ENCODE measurements at regions not wholly inside any gene's neighbourhood (a gene's known extent, or its start where the extent isn't known, plus 50 kb on each side); places are given as distances from the start of the nearest gene placed in this dataset.

DNA sequence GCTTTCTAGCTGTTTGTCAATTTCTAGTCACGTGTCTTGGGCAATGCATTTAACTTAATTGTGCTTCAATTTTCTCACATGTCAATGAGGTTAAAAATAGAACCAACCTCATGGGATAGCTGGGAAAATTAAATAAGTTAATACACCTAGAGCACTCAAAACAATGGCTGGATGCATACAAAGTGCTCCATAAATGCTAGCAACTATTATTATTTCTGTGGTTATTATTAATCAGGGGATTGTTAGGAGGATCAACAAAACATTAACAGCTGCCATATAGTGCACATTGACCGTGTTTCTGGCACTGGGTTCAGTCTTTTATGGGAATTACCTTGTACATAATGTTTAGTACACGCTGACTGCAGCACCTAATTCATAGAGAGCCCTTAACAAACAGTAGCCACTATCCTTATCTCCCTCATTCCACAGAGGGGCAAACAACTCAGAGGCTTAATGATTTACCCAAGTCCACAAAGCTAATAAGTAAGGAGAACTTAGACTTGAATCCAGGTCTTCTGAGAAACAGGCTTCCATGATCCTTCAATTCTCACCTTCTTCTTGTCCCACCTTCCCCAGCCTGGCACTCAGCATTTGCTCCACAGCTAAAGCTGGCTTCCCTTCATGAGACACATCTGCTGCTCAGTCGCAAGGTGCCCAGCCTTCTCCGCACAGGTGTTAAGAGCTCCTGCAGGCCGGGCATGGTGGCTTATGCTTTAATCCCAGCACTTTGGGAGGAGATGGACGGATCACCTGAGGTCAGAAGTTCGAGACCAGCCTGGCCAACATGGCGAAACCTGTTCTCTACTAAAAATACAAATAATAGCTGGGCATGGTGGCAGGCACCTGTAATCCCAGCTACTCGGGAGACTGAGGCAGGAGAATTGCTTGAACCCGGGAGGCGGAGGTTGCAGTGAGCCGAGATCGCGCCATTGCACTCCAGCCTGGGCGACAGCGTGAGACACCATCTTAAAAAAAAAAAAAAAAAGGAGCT is 137.4 kb upstream of the ABCA1 start:
- DNase-seq, result peak; percentile 66

DNA sequence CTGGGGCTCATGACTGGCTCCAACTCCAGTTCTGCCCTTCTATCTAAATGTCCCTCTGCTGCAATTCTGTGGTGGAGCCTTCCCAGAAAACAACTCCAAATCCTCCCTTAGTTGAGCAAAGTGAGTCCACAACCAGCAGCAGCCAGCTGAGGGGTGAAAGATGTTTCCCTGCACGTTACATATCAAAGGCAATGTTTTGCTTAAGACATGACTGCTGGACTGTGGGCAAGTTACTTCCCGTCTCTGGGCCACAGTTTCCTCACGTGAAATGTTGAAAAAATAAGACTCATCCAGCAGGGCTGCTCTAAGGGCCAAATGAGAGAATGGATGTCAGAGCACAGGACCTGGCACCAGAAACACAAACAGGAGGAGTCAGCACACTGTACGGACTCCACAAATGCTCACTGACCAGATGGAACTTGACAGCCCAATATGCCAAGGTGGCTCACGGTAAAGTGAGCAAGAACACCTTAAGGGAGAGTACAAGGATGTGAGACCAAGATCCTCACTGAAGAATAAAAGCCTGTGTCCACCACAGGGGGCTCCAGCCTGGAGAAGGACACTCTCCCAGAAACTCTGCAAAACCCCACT is 138.4 kb upstream of the ABCA1 start:
- no peak for DNase-seq

DNA sequence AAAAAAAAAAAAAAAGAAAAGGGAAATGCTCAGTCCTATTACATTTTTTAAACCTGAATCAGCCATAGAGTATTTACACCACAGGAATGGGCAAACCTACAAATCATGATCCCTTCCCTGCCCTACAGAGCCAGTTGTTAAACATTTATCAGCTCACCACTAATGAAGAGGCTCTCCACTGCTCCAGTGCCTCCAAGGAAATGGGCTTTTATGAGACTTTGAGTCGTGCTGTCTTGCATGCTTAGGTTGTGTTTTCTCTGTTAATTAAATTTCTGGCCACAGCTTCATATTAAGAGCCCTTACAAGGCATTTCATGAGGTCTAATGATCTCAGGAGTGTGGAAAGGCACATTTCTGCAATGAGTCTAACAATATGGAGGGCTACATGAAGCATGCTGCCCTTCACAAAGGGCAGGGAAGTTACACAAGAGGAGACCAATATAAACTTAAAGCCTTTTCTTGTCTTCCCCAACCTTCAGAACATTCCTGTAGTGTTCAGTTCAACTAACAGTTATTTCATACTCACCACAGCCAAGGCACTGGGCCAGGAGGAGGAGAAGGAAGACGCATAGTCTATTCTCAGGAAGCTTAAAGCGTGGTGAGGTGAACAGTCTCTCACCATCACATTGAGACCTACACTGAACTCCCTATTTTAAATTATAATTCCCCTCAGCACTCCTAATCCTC is 140.1 kb upstream of the ABCA1 start:
- DNase-seq, result no peak

DNA sequence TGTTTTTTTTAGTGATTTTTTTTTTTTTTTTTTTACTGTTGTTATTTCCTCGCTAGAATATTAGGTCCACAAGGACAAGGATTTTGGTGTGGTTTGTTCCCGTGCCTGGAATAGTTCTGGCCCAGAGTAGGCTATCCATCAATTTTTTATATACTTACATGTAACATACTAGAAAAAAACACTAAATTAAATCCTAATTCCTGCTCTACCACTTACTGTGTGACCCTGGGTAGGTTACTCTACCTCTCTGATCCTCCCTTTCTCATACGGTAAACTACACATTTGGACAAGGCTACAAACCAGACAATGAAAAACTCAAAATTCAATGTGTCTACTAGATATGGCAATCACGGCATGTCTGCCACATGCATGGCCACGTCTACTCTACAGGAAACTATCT is 141.3 kb upstream of the ABCA1 start:
- DNase-seq, result no peak

DNA sequence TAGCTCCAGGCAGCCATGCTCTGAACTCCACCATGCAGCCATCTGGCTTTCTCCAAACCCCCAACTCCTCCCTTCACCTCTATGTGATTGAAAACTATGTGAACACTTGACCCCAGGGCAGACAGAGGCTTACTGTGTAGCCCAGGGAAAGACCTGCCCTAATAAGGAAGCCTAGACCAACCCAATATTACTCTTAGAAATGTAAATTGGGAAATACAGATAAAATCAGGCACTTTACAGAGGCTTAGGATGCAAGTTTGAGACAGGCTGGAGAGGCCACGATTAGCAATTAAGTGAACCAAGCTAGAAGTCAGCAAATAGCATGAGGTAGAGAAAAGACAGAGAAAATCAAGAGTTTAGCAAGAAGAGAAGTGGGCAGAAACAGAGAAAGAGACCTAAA is 141.7 kb upstream of the ABCA1 start:
- no peak for DNase-seq

DNA sequence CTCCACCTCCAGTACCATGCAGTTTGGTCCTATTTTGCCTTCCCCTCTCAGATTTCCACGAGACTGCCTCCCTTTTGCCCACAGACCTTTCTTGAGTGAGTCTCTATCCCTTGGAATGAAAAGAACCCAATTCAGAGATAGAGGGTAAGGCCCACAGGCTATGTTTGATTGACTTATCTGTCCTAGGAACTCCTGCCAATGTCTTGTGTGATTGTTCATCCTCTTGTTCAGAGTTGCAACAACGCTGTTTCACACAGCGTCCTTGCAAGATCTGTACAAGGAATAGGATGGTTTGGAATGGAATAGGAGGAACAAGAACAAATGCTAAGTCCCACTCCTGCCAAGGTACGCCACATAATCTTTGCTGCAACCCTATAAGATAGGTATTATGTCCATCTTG is 142.2 kb upstream of the ABCA1 start:
- no peak for DNase-seq

DNA sequence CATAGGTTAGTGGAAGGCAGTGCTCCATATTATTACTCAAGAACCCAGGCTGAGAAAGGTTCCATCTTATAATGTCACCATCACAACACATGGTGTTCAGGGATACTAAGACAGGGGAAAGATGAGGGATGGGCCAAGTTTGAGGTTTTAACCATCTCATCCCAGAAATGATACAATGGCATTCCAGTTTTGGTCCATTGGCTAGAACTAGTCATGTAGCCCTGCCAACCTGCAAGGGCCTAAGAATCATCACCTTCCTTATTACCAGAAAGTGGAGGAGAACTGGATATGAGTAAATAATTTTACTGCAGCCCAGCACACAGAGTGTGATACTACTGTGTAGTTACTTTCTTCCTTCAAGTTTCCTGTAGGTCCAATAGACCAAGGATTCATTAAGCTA is 144.5 kb upstream of the ABCA1 start:
- DNase-seq, result no peak

DNA sequence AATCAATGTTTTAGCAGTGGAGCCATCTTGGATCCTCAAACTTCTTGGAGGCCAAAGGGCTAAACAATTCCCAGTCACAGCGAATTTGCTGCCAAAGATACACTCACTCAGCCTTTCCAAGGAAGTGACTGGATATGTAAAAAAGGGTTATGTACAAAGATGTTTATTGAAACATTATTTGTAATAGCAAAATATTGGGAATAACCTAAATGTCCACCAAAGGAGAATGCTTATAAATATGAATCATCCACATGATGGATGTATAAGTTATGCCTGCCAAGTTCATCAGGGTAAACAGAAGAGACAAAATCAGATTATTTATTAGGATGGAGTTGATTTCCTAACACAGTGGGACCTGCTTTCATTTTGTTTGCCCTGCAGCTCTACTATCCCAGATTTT is 145.2 kb upstream of the ABCA1 start:
- DNase-seq, result no peak

DNA sequence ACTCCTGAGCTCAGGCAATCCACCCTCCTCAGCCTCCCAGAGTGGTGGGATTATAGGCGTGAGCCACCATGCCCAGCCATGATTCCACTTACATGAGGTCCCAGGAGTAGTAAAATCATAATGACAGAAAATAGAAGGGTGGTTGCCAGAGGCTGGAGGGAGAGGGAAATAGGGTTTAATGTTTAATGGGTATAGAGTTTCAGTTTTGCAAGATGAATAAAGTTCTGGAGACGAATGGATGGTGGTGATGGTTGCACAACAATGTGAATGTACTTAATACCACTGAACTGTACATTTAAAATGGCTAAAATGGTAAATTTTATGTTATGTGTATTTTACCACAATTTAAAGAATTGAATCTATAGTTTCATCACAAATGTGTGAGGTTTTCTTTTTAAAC is 146.5 kb upstream of the ABCA1 start:
- DNase-seq, result no peak

DNA sequence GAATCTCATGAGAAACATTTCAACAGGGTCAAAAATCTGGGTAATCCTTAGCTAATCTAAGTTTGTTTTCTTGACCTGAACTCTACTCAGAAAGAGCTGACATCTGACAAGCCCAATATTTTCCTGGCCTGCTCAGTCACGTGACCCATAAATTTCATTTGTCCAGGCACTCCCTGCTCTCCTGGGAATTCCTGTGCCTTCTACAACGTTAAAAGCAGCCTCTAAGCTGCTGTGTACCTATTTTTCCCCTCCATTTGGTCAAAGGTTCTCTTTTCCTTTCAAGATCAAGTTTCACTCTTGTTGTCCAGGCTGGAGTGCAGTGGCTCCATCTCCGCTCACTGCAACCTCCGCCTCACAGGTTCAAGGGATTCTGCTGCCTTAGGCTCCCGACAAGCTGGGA is 148.8 kb upstream of the ABCA1 start:
- no peak for DNase-seq

DNA sequence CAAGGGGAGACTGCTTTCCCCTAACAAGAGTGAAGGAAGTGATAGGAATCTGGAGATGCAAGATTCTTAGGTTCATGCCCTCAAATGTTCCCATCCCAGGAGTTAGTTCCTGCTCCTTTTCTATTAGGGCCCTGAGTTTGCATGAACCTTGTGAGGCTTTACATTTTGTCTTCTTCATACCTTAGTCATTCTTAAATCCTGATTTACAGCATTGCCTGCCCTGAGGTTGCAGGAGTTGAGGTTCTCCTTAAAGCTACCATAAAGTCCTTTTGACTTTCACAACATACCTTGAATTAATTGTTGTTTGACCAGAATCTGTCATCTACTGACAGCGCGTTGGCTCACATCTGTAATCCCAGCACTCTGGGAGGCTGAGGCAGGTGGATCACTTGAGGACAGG is 151.5 kb upstream of the ABCA1 start:
- DNase-seq, result no peak

DNA sequence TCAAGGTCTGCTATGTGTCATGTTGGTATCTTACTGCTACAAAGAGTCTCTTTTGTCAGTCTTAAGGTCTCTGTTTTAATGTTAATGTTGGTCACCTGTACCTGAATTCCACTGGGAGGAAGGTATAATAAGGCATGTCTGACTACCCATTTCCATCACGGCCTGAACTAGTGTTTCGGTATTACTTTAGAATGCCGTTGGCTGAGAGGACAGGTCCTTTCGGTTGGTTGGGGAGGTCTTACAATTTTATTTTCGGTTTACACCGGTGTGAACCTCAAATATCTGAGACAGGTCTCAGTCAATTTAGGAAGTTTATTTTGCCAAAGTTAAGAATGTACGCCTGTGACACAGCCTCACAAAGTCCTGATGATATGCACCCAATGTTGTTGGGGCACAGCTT is 154.9 kb upstream of the ABCA1 start:
- DNase-seq, result no peak

DNA sequence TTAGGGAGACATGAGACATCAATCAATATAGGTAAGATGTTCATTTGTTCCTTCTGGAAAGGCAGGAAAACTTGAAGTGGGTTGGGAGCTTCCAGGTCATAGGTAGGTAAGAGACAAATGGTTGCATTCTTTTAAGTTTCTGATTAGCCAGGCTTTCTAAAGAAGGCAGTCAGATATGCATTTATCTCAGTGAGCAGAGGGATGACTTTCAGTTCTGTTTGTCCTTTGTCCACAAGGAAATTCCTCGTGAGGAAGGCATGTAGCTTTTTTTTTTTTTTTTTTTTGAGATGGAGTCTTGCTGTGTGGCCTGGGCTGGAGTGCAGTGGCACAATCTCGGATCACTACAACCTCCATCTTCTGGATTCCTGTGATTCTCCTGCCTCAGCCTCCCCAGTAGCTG is 155.3 kb upstream of the ABCA1 start:
- no peak for DNase-seq

DNA sequence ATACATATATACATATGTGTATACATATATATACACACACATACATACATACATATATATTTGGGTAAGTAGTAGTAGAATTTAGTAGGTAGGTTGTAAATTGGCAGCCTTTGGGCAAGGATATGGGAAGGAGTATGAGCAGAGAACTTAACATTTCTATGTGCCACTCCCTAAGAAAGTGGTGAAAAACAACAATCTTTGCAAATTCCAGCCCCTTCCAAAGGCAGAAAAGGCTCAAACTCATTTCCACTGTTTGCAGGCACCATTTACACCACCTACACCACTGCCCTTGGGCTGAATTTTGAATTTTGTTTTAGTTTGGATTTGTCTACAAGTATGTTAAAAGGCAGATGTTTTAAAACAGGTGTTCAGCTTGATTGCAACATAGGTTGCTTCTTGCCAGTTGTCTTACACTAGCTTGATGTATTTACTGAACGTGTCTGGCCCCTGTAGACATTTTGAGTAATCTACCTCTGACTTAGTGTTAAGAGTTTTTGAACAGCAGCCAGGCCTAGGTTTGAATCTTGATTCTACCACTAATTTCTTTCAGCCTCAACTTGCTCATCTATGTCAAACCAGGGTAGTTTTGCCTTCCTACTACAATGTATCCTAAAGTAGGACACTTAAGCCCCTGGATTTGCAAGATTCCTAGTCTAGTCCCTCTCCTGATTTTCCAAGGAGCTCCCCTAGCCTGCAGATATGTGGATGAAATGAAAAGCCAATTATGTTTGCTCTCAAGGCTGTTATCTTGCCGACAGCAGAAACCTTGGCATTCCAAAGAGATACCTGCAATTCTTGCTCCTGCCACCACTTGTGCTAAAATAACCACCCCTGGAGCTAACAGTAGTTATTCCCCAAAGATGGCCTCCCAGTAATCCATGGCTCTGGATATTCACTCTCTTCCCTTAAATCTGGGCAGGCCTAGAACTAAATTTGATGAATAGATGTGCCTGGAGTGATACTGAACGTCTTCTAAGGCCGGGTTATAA is 156.2 kb upstream of the SLC44A1 start:
- no peak for DNase-seq

DNA sequence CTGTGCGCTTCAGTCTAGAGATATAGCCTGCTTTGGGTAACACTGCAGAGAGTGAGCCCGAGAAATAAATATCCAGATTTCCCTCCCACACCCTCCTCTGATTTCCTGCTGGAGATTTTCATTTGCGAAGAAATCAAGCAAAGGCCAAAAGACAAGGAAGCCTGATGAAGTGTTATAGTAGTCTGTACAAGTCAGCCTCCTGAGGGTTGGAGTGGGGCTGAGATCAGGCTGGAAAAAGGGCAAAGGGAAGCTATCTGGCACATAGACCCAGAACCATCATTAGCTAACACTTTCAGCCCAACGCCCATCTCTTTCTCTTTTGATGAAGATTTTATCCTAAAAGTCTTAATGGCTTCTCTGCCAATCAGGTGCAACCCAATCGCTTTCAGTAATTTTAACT is 154.6 kb upstream of the SLC44A1 start:
- DNase-seq, result no peak

DNA sequence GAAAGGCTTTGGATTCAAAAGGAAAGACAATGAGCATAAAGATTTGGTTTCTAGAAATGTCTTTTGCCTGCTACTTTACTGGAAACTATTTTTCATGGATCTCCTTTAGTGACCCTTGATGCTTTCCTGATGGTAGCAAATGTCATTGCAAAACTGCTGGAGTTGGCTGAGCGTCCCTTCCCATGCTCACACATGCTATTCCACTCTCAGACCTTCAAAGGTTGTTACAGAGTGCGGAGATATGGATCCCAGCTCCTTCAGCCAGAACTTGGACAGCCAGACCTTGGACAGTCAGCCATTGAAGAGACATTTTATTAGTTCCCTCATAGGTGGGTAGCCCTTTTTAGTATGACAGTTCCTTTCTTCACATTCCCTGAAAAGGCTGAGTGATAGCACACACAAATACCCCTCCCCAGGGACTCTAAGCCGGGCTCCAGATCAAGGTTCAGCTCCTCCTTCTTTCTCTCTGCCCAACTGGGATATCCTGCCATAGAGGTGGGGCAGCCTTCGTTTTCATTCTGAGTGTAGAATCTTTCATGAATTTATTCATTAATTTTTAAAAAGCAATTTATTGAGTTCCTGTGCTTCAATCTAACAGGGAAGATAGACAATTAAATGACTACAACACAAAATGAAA is 153.3 kb upstream of the SLC44A1 start:
- DNase-seq, result no peak

DNA sequence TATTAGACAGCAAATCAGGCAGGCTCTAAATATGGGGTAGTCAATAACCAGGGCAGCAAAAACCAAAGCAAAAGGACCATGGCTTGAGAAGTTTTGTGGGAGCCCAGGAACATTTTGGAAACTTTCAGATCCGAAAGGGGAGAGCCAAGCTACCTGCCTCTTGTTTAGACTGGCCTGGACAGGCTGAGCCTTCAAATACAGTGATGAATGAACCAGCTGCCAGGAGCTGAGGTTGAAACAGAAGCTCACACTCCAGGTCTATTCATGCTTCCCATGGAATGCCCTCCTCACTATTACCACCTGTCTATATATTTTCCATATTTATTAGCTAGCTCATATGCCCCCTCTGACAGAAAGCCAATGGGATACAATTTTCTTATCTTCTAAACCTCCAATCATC is 150.8 kb upstream of the SLC44A1 start:
- no peak for DNase-seq

DNA sequence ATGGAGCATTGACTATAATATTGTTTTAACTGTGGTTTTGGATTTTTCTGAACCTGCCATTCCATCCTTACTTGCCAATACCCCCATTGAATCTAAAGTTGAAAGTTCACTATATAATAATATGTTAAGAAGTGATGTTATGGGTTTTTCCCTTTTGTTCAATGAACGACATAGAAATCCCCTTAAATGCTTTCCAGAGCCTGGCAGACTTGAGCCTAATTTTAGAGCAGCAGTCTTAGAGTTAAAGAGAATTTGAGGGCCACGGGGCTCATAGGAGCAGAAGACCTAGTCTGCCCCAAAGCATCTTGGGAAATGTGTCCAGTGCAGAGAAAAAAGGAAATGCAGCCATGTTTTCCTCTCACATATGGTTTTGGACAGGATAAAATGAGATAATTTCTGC is 146.1 kb upstream of the SLC44A1 start:
- no peak for DNase-seq

DNA sequence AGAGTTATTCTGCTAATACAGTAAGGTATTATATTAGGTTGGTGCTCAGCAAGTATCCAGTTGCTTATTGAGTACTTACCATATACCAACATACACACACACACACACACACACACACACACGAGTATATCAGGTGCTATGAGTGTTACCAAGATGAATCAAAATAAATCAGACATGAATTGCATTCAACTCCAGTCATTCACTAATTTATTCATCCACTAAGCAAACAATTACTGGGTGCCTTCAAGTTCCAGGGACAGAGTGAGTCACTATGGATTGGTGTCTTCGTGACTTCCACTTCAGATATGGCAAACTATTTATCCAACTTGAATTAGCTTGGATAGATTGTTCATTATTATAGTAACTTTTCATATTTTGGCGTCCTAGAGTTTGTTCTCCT is 140.7 kb upstream of the SLC44A1 start:
- peak; percentile 10 for DNase-seq

DNA sequence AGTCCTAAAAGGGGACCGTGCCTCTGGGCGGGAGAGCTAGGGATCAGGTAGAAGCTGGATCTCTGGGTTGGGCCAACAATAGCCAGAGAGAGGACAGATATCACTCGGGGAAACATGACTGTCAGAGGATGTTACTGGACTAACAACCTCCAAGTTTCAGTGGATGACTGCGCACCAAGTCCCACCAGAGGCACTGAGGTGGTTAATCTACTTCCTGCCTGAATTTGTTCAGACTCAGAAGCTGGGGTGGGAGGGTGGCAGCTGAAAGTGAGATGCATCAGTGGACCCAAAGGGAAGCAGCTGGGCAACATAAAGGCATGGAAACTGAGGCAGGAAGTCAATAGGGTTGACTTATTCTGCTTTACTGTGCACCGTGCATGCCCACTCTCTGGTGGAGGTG is 130.1 kb upstream of the SLC44A1 start:
- no peak for DNase-seq

DNA sequence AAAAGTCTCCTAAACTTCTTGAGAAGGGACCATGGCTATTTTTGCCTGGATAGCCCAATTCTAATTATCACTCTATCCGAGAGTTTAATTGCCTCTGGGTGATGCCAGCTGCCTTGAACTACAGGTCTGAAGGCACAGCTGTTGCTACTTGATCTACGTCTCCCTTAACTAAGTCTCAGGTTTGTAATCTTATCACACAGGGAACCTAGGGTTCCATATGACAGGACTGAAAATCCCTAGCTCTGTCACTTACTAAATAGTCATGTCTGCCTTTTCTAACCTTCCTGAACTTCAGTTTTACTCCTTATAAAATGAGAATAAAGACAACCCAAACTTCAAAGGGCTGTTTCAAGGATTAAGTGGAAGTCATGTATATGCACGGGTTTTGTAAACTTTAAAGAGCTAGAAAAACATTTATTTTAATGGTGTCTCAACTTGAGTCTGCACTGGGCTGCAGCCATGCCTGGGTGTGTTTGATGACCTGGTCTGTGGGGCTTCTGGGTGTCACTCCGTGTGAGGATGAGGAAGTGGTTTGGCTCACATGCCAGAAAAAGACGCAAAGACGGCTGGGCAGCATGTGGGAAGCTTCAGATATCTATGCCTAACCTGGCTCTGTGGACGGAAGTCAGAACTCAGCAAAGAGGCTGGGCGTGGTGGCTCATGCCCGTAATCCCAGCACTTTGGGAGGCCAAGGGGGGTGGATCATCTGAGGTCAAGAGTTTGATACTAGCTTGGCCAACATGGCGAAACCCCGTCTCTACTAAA is 129.3 kb upstream of the SLC44A1 start:
- no peak for DNase-seq

Measured in DMS153 (cell line).